H1 (cell line): ENCODE measurements at regions not wholly inside any gene's neighbourhood (a gene's known extent, or its start where the extent isn't known, plus 50 kb on each side); places are given as distances from the start of the nearest gene placed in this dataset.
"Not testable (repeated sequence)": the region's sequence is repeated elsewhere in the genome, so short reads cannot be mapped to it uniquely, and the experiment has no call there.

Source experiments
- CTCF ChIA-PET: fragments of 300-600 bp; sonication (Branson Sonifier 250); formaldehyde crosslinking; loops from one replicate; lab custom pipeline; 2021; ENCODE audit not compliant: partially characterized antibody; lab: Charles Lee
- POLR2A ChIA-PET: fragments of 300-600 bp; sonication (Branson Sonifier 250); formaldehyde crosslinking; loops from one replicate; lab custom pipeline; 2021; ENCODE audit warnings: inconsistent platforms; ENCODE audit not compliant: partially characterized antibody; lab: Charles Lee
- DNase-seq, 2 experiments: peaks; one replicate each; pipeline versions ENCODE4 v3.0.0 to v3.0.0-alpha.2; 2010 to 2022; ENCODE audit warnings: low spot score in 2 of 2, low read depth in 1 of 2, mixed read lengths in 1 of 2
- FAIRE-seq: peaks from 2 replicates; lab custom pipeline; 2011; peaks lifted over from hg19 to GRCh38; lab: Jason Lieb, UNC
- H2AFZ ChIP-seq: 2 replicates; pipeline ENCODE4 v1.8.1; 2012; ENCODE audit warnings: low read length, inconsistent platforms
- H2AK5ac ChIP-seq: 2 replicates; pipeline ENCODE4 v1.6.1; 2013; ENCODE audit warnings: low read depth, low read length
- H2BK120ac ChIP-seq: replicated peaks from 2 replicates; pipeline ENCODE3; 2013; ENCODE audit warnings: low read depth, low read length, inconsistent platforms
- H2BK12ac ChIP-seq: 2 replicates; pipeline ENCODE4 v1.6.1; 2013; ENCODE audit warnings: low read depth, low read length
- H2BK15ac ChIP-seq: 2 replicates; pipeline ENCODE4 v1.6.1; 2013; ENCODE audit warnings: low read length
- H2BK20ac ChIP-seq: 2 replicates; pipeline ENCODE4 v1.6.1; 2013; ENCODE audit warnings: low read length
- H2BK5ac ChIP-seq: 2 replicates; pipeline ENCODE4 v1.6.1; 2013; ENCODE audit warnings: low read depth, low read length
- H3K14ac ChIP-seq: 2 replicates; pipeline ENCODE4 v1.6.1; 2013; ENCODE audit warnings: inconsistent platforms; ENCODE audit not compliant: insufficient read length
- H3K18ac ChIP-seq: 2 replicates; pipeline ENCODE4 v1.6.1; 2013; ENCODE audit warnings: low read length; ENCODE audit errors: extremely low read depth
- H3K23ac ChIP-seq: 2 replicates; pipeline ENCODE4 v1.6.1; 2013; ENCODE audit warnings: inconsistent platforms; ENCODE audit not compliant: insufficient read length
- H3K23me2 ChIP-seq: 2 replicates; pipeline ENCODE4 v1.6.1; 2013; ENCODE audit warnings: low read depth, low read length
- H3K27ac ChIP-seq: 2 replicates; pipeline ENCODE4 v1.6.1; 2011; ENCODE audit warnings: low read depth, low read length, inconsistent platforms
- H3K27me3 ChIP-seq, 4 experiments: replicated peaks in 1 of 4; 1 replicate in 1 of 4; 2 replicates in 3 of 4; pipeline versions ENCODE4 v1.6.1 to v1.8.1; 2011 to 2013; ENCODE audit warnings: low read length in 3 of 4, mild to moderate bottlenecking in 3 of 4, inconsistent platforms in 2 of 4, mixed read lengths in 2 of 4, moderate library complexity in 1 of 4; ENCODE audit not compliant: control insufficient read depth in 3 of 4, insufficient read depth in 3 of 4; ENCODE audit errors: extremely low read depth in 1 of 4
- H3K36me3 ChIP-seq, 4 experiments: 2 replicates each; pipeline versions ENCODE4 v1.6.1 to v1.8.1; 2011 to 2013; ENCODE audit warnings: mild to moderate bottlenecking in 4 of 4, low read length in 3 of 4, moderate library complexity in 2 of 4, control low read depth in 1 of 4, inconsistent platforms in 1 of 4; ENCODE audit not compliant: insufficient read depth in 4 of 4, control insufficient read depth in 2 of 4
- H3K4ac ChIP-seq: replicated peaks from 2 replicates; pipeline ENCODE3; 2013; ENCODE audit warnings: low read length, low read depth, mixed read lengths, inconsistent platforms; ENCODE audit not compliant: insufficient read length
- H3K4me1 ChIP-seq, 4 experiments: replicated peaks in 1 of 4; 1 replicate in 1 of 4; 2 replicates in 3 of 4; pipeline versions ENCODE4 v1.6.1 to v1.8.1; 2011 to 2013; ENCODE audit warnings: low read length in 3 of 4, inconsistent platforms in 2 of 4, mixed read lengths in 1 of 4; ENCODE audit not compliant: insufficient read depth in 4 of 4, control insufficient read depth in 3 of 4
- H3K4me2 ChIP-seq, 2 experiments: 2 replicates each; pipeline versions ENCODE4 v1.6.1 to v1.8.1; 2011 to 2013; ENCODE audit warnings: low read depth in 2 of 2, low read length in 2 of 2, control low read depth in 1 of 2, inconsistent platforms in 1 of 2, mild to moderate bottlenecking in 1 of 2; ENCODE audit not compliant: insufficient read depth in 1 of 2
- H3K4me3 ChIP-seq, 4 experiments: fragments of 200-600, 300-600 bp in 1 of 4; sonication (generic), shearing (Covaris generic), sonication (Bioruptor Twin) in 1 of 4; 2 replicates each; pipeline versions ENCODE4 v1.5.1 to v1.8.1; 2011 to 2016; ENCODE audit warnings: low read length in 4 of 4, low read depth in 3 of 4, control low read depth in 2 of 4, inconsistent platforms in 2 of 4, mild to moderate bottlenecking in 2 of 4, mixed read lengths in 1 of 4, moderate library complexity in 1 of 4; ENCODE audit not compliant: insufficient read depth in 2 of 4; ENCODE audit errors: extremely low read depth in 1 of 4
- H3K56ac ChIP-seq: replicated peaks from 2 replicates; pipeline ENCODE3; 2013; ENCODE audit warnings: low read depth, mild to moderate bottlenecking, mixed read lengths, low read length, inconsistent platforms; ENCODE audit not compliant: insufficient read length
- H3K79me1 ChIP-seq: 2 replicates; pipeline ENCODE4 v1.6.1; 2013; ENCODE audit warnings: low read depth, low read length, control low read depth
- H3K79me2 ChIP-seq, 2 experiments: 2 replicates each; pipeline versions ENCODE4 v1.6.1 to v1.8.1; 2012 to 2013; ENCODE audit warnings: low read length in 2 of 2, mild to moderate bottlenecking in 2 of 2, inconsistent platforms in 1 of 2; ENCODE audit not compliant: insufficient read depth in 2 of 2, control insufficient read depth in 1 of 2
- H3K9ac ChIP-seq, 4 experiments: replicated peaks in 1 of 4; 1 replicate in 1 of 4; 2 replicates in 3 of 4; pipeline versions ENCODE4 v1.6.1 to v1.8.1; 2011 to 2013; ENCODE audit warnings: low read depth in 3 of 4, low read length in 3 of 4, control low read depth in 2 of 4, mild to moderate bottlenecking in 2 of 4, moderate library complexity in 2 of 4, inconsistent platforms in 1 of 4; ENCODE audit errors: extremely low read depth in 1 of 4
- H3K9me3 ChIP-seq, 2 experiments: 2 replicates each; pipeline versions ENCODE4 v1.6.1 to v1.8.1; 2012 to 2013; ENCODE audit warnings: mild to moderate bottlenecking in 2 of 2, moderate library complexity in 2 of 2, control low read depth in 1 of 2, inconsistent platforms in 1 of 2, low read depth in 1 of 2, low read length in 1 of 2, mixed read lengths in 1 of 2; ENCODE audit not compliant: insufficient read depth in 2 of 2
- H4K20me1 ChIP-seq, 2 experiments: replicated peaks in 1 of 2; 2 replicates each; pipeline versions ENCODE3 to v1.8.1; 2011 to 2013; ENCODE audit warnings: inconsistent platforms in 2 of 2, low read length in 2 of 2, mild to moderate bottlenecking in 1 of 2; ENCODE audit not compliant: insufficient read depth in 2 of 2, control insufficient read depth in 1 of 2
- H4K5ac ChIP-seq: 2 replicates; pipeline ENCODE4 v1.6.1; 2013; ENCODE audit warnings: low read length, low read depth, mixed read lengths, inconsistent platforms; ENCODE audit not compliant: insufficient read length
- H4K8ac ChIP-seq: 2 replicates; pipeline ENCODE4 v1.8.0; 2013; ENCODE audit warnings: mild to moderate bottlenecking, moderate library complexity, low read length, inconsistent platforms; ENCODE audit not compliant: insufficient read depth; ENCODE audit errors: extremely low read depth
- H4K91ac ChIP-seq: replicated peaks from 2 replicates; pipeline ENCODE3; 2013; ENCODE audit warnings: low read length, mixed read lengths, inconsistent platforms; ENCODE audit not compliant: insufficient read length
- GTF2F1 ChIP-seq: IDR thresholded peaks from 2 replicates; pipeline ENCODE4 v1.6.1; 2012; ENCODE audit warnings: low read depth, low read length, improper control_type of control experiment, borderline replicate concordance
- PHF8 ChIP-seq: fragments of 200-600 bp; sonication (generic); conservative IDR thresholded peaks from 2 replicates; pipeline ENCODE4 v1.7.1; 2012; ENCODE audit warnings: low read depth, mild to moderate bottlenecking, inconsistent platforms, low read length, moderate library complexity
- WGBS, 2 experiments: shearing (Covaris generic) in 1 of 2; methylation state at CpG; one replicate each; pipeline versions ENCODE4 v1.1.6 to v1.1.7; 2013 to 2015; ENCODE audit warnings: low lambda C conversion rate in 2 of 2, mixed read lengths in 2 of 2, inconsistent platforms in 1 of 2, low coverage in 1 of 2, missing lambda C conversion rate in 1 of 2; ENCODE audit not compliant: insufficient replicate concordance in 2 of 2, insufficient coverage in 1 of 2, insufficient read length in 1 of 2; ENCODE audit errors: extremely low coverage in 1 of 2, missing lambda C conversion rate in 1 of 2; 5-methylcytosine and 5-hydroxymethylcytosine counted together
- TF ChIP-seq, protein P1 (sequence below): IDR thresholded peaks from 2 replicates; pipeline ENCODE4 v1.6.1; 2012; ENCODE audit warnings: low read length, inconsistent platforms
- TF ChIP-seq, protein P2 (sequence below), 3 experiments: IDR thresholded peaks; 1 replicate in 2 of 3; 2 replicates in 1 of 3; pipeline versions ENCODE4 v1.5.1 to v1.6.1; 2011; ENCODE audit warnings: low read length in 3 of 3, mild to moderate bottlenecking in 3 of 3, inconsistent platforms in 2 of 3, low read depth in 1 of 3, moderate library complexity in 1 of 3; ENCODE audit not compliant: insufficient read depth in 1 of 3; ENCODE audit errors: control extremely low read depth in 1 of 3

DNA sequence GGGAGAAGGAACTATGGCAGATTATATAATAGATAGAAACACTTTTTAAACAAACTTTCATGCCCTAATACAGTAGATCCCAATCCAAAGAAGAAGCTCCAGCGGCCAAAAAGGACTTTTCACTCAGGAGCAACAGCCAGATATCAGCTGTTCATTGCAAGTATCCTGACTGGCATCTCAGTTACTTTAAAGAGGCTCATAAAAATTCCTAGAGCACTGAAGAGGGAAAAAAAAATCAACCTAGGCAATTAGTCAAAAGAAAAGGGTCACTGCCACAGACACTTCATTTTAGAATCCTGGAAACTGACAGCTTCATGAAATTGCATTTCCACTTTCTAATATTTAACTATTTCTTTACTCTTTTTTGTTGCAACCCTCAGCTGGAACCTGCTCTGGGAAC lies 170.6 kb upstream of the SOX6 start (continued):
- TF ChIP-seq, protein P1, sequence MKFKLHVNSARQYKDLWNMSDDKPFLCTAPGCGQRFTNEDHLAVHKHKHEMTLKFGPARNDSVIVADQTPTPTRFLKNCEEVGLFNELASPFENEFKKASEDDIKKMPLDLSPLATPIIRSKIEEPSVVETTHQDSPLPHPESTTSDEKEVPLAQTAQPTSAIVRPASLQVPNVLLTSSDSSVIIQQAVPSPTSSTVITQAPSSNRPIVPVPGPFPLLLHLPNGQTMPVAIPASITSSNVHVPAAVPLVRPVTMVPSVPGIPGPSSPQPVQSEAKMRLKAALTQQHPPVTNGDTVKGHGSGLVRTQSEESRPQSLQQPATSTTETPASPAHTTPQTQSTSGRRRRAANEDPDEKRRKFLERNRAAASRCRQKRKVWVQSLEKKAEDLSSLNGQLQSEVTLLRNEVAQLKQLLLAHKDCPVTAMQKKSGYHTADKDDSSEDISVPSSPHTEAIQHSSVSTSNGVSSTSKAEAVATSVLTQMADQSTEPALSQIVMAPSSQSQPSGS, result no peak
- no peak for TF ChIP-seq PHF8
- no peak for TF ChIP-seq GTF2F1
- TF ChIP-seq, protein P2, sequence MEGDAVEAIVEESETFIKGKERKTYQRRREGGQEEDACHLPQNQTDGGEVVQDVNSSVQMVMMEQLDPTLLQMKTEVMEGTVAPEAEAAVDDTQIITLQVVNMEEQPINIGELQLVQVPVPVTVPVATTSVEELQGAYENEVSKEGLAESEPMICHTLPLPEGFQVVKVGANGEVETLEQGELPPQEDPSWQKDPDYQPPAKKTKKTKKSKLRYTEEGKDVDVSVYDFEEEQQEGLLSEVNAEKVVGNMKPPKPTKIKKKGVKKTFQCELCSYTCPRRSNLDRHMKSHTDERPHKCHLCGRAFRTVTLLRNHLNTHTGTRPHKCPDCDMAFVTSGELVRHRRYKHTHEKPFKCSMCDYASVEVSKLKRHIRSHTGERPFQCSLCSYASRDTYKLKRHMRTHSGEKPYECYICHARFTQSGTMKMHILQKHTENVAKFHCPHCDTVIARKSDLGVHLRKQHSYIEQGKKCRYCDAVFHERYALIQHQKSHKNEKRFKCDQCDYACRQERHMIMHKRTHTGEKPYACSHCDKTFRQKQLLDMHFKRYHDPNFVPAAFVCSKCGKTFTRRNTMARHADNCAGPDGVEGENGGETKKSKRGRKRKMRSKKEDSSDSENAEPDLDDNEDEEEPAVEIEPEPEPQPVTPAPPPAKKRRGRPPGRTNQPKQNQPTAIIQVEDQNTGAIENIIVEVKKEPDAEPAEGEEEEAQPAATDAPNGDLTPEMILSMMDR (IDR thresholded peaks at IDR 0.05; ENCODE audit: control extremely low read depth in 1 of 3, insufficient read depth in 1 of 3, low read depth in 1 of 3, low read length in 3 of 3), result no peak

DNA sequence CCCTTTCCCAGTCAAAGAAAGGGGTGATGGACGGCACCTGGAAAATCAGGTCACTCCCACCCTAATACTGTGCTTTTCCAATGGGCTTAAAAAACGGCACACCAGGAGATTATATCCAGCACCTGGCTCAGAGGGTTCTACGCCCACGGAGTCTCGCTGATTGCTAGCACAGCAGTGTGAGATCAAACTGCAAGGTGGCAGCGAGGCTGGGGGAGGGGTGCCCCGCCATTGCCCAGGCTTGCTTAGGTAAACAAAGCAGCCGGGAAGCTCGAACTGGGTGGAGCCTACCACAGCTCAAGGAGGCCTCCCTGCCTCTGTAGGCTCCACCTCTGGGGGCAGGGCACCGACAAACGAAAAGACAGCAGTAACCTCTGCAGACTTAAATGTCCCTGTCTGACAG lies 164.4 kb upstream of the SOX6 start:
- H2BK5ac ChIP-seq, H3K23me2 ChIP-seq, H3K79me2 ChIP-seq, H2BK15ac ChIP-seq, POLR2A ChIA-PET, H3K36me3 ChIP-seq, H3K4ac ChIP-seq, H3K9ac ChIP-seq, H2BK12ac ChIP-seq, H4K8ac ChIP-seq, H2BK120ac ChIP-seq, H3K56ac ChIP-seq, H3K23ac ChIP-seq, H2AK5ac ChIP-seq, H4K91ac ChIP-seq, H3K18ac ChIP-seq, H3K79me1 ChIP-seq, H3K27me3 ChIP-seq, FAIRE-seq, H3K14ac ChIP-seq, H2BK20ac ChIP-seq, DNase-seq, H3K27ac ChIP-seq, H3K4me3 ChIP-seq, H2AFZ ChIP-seq, H3K4me2 ChIP-seq, H3K4me1 ChIP-seq, H4K5ac ChIP-seq, CTCF ChIA-PET, H4K20me1 ChIP-seq: not testable (repeated sequence)
- H3K9me3 ChIP-seq, result peaks cover 9 to 11% of the 10 kb centered on the region in 2 experiments; a peak in 1 of 4 replicates
- WGBS, 2 experiments, result 88% methylated on average over 10 of the region's 11 CpGs; no CpG with 5 or more reads in 1 of the 2 experiments
